Mammary epithelial cell (primary cell): ENCODE measurements at regions not wholly inside any gene's neighbourhood (a gene's known extent, or its start where the extent isn't known, plus 50 kb on each side); places are given as distances from the start of the nearest gene placed in this dataset.

ENCODE experiments used
- CTCF ChIP-seq, 2 donors: IDR thresholded peaks in 1 of 2; conservative IDR thresholded peaks in 1 of 2; 2 replicates each; pipeline ENCODE4 v1.5.1; 2011 to 2012; ENCODE audit warnings: inconsistent platforms in 2 of 2, low read length in 2 of 2, mild to moderate bottlenecking in 2 of 2, control low read depth in 1 of 2, low read depth in 1 of 2; ENCODE audit not compliant: insufficient read depth in 1 of 2; ENCODE audit errors: extremely low read depth in 1 of 2
- EZH2 ChIP-seq: IDR thresholded peaks from 2 replicates; pipeline ENCODE4 v1.6.1; 2012; ENCODE audit warnings: low read length, inconsistent platforms, borderline replicate concordance

- TF ChIP-seq CTCF (conservative IDR thresholded peaks at IDR 0.05 in 1 of 2, IDR thresholded peaks at IDR 0.05 in 1 of 2; ENCODE audit: extremely low read depth in 1 of 2, insufficient read depth in 1 of 2, low read depth in 1 of 2, low read length in 2 of 2), result no peak
- no peak for TF ChIP-seq EZH2
These were observed 156.0 kb downstream of the SLC25A46 start for GRCh38 chr5:110894805-110895204.
